KMS-11 (cell line): ENCODE measurements at regions not wholly inside any gene's neighbourhood (a gene's known extent, or its start where the extent isn't known, plus 50 kb on each side); places are given as distances from the start of the nearest gene placed in this dataset.

Source experiments
- H2AFZ ChIP-seq: fragments of 200-600 bp; sonication (generic); 2 replicates; pipeline ENCODE4 v1.6.1; 2016; ENCODE audit warnings: antibody characterized with exemption, mixed run types, low read depth
- H3K27ac ChIP-seq: fragments of 200-600 bp; sonication (generic); 2 replicates; pipeline ENCODE4 v1.6.1; 2016; ENCODE audit warnings: mild to moderate bottlenecking, mixed run types
- H3K27me3 ChIP-seq: fragments of 200-600 bp; sonication (generic); 2 replicates; pipeline ENCODE4 v1.6.1; 2017; ENCODE audit warnings: mild to moderate bottlenecking, low read depth, mixed run types, moderate library complexity; ENCODE audit not compliant: insufficient read depth
- H3K36me3 ChIP-seq: fragments of 200-600 bp; sonication (generic); 2 replicates; pipeline ENCODE4 v1.6.1; 2017; ENCODE audit warnings: mild to moderate bottlenecking, mixed run types; ENCODE audit not compliant: insufficient read depth
- H3K4me1 ChIP-seq: fragments of 200-600 bp; sonication (generic); 2 replicates; pipeline ENCODE4 v1.6.1; 2016; ENCODE audit warnings: mild to moderate bottlenecking, low read depth, mixed run types; ENCODE audit not compliant: poor library complexity, severe bottlenecking
- H3K4me2 ChIP-seq: fragments of 200-600 bp; sonication (generic); 2 replicates; pipeline ENCODE4 v1.7.0; 2016; ENCODE audit warnings: mild to moderate bottlenecking, mixed run types
- H3K4me3 ChIP-seq: fragments of 200-600 bp; sonication (generic); IDR thresholded peaks from 2 replicates; pipeline ENCODE4 v1.6.1; 2017; ENCODE audit warnings: low read depth, low read length, mixed read lengths; ENCODE audit not compliant: insufficient read depth
- H3K79me2 ChIP-seq: fragments of 200-600 bp; sonication (generic); 2 replicates; pipeline ENCODE4 v1.6.1; 2016; ENCODE audit warnings: low read depth, mixed run types; ENCODE audit not compliant: insufficient read depth
- H3K9ac ChIP-seq: fragments of 200-600 bp; sonication (generic); 2 replicates; pipeline ENCODE4 v1.6.1; 2016; ENCODE audit warnings: mild to moderate bottlenecking, mixed run types
- H4K20me1 ChIP-seq: fragments of 200-600 bp; sonication (generic); 2 replicates; pipeline ENCODE4 v1.6.1; 2016; ENCODE audit warnings: mild to moderate bottlenecking, mixed run types; ENCODE audit not compliant: insufficient read depth
- CTCF ChIP-seq: fragments of 200-600 bp; sonication (generic); conservative IDR thresholded peaks from 2 replicates; pipeline ENCODE4 v1.6.1; 2017; ENCODE audit warnings: low read depth, mild to moderate bottlenecking, antibody characterized with exemption, low read length, moderate library complexity, mixed read lengths

DNA sequence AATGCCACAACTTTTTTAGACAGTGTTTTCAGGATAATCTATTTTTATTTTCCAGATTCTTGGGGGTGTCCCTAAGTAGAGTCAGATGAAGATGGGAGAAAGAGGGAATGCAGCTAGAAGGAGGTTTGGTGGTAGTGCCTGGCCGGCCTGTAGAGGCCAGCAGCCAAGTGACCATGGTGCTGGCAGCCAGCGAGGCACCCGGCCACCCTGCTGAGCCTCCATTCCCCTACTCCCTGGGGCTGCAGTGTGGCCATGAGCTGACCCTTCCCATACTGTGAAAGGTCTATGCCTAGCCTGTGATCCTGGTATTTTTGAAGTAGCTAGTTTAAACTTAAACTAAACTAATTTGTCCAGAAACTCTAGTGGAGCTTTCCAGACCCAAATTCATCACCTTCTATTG lies 268.6 kb downstream of the CYRIA start:
- H3K4me3 ChIP-seq, result no peak overlapping the region
- no peak overlapping the region for H3K4me2 ChIP-seq
- H3K27ac ChIP-seq, result no peak overlapping the region
- no peak overlapping the region for H3K9ac ChIP-seq
- peaks cover 8% of the 10 kb centered on the region for H3K4me1 ChIP-seq
- no peaks in the 10 kb centered on the region for H3K36me3 ChIP-seq
- no peak overlapping the region for H2AFZ ChIP-seq
- H3K27me3 ChIP-seq, result no peaks in the 10 kb centered on the region
- no peaks in the 10 kb centered on the region for H4K20me1 ChIP-seq
- H3K79me2 ChIP-seq, result no peaks in the 10 kb centered on the region
- no peak for TF ChIP-seq CTCF

DNA sequence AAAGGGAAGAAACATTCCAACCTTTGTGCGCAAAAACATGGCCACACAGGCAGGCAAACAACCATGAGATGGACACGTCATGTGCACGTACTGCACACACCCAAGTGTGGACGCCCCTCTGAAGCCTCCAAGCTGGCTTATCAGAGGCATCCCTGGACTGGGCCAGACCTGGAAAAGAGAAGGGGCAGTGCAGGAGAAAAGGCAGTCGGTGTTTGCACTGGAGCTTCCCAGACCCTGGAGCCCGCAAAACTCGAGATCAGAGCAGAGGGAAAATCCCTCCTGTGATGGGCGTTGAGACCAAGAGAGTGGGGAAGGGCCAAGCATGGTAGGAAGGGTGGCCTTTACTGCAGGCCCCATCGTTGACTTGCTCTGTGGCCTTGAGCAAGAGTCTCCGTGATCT lies 269.5 kb downstream of the CYRIA start:
- no peak overlapping the region for H3K9ac ChIP-seq
- H3K4me3 ChIP-seq, result no peak overlapping the region
- no peaks in the 10 kb centered on the region for H3K27me3 ChIP-seq
- no peak overlapping the region for H3K4me2 ChIP-seq
- no peaks in the 10 kb centered on the region for H4K20me1 ChIP-seq
- no peak overlapping the region for H3K27ac ChIP-seq
- peaks cover 8% of the 10 kb centered on the region for H3K4me1 ChIP-seq
- no peak overlapping the region for H2AFZ ChIP-seq
- no peaks in the 10 kb centered on the region for H3K36me3 ChIP-seq
- TF ChIP-seq CTCF, result no peak
- no peaks in the 10 kb centered on the region for H3K79me2 ChIP-seq

DNA sequence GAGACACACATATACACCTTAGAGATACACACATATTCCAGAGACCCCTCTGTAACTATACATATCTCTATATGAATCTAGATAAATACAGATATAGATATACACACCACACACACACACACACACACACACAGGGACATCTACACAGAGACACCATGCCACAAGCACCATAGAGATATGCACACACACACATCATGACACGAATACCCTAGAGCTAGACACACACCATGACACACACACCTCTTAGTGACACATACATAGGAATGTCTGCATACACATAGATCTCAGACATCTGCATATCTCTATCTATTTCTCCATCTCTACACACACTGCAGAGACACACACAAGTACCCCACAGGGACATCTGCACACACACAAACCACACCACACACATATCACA lies 270.0 kb downstream of the CYRIA start:
- Histone ChIP-seq H3K36me3 (no peaks in the 10 kb centered on the region), H4K20me1 (no peaks in the 10 kb centered on the region)

GRCh38 chr2:16394986-16395550 lies 270.6 kb downstream of the CYRIA start:
- H2AFZ ChIP-seq, result no peak overlapping the region
- H3K4me1 ChIP-seq, result peaks cover 3% of the 10 kb centered on the region
- H3K9ac ChIP-seq, result no peak overlapping the region
- no peak overlapping the region for H3K4me3 ChIP-seq
- H3K4me2 ChIP-seq, result no peak overlapping the region
- no peak overlapping the region for H3K27ac ChIP-seq
- no peaks in the 10 kb centered on the region for H4K20me1 ChIP-seq
- no peaks in the 10 kb centered on the region for H3K36me3 ChIP-seq
- no peak for TF ChIP-seq CTCF
- H3K27me3 ChIP-seq, result no peaks in the 10 kb centered on the region
- no peaks in the 10 kb centered on the region for H3K79me2 ChIP-seq

More for the DNA sequence above, 270.0 kb downstream of the CYRIA start:
- Histone ChIP-seq H3K27me3 (no peaks in the 10 kb centered on the region), H3K9ac (no peak overlapping the region), H3K79me2 (no peaks in the 10 kb centered on the region), H3K4me2 (no peak overlapping the region), H3K4me3 (no peak overlapping the region), H2AFZ (no peak overlapping the region), H3K4me1 (peaks cover 8% of the 10 kb centered on the region), H3K27ac (no peak overlapping the region)
- no peak for TF ChIP-seq CTCF
